NCI-H774 (cell line): ENCODE measurements at regions not wholly inside any gene's neighbourhood (a gene's known extent, or its start where the extent isn't known, plus 50 kb on each side); places are given as distances from the start of the nearest gene placed in this dataset.
"Not testable (repeated sequence)": the region's sequence is repeated elsewhere in the genome, so short reads cannot be mapped to it uniquely, and the experiment has no call there.

Experiments used
- DNase-seq: peaks from one replicate; lab custom pipeline; 2025; lab: John Stamatoyannopoulos, UW

DNA sequence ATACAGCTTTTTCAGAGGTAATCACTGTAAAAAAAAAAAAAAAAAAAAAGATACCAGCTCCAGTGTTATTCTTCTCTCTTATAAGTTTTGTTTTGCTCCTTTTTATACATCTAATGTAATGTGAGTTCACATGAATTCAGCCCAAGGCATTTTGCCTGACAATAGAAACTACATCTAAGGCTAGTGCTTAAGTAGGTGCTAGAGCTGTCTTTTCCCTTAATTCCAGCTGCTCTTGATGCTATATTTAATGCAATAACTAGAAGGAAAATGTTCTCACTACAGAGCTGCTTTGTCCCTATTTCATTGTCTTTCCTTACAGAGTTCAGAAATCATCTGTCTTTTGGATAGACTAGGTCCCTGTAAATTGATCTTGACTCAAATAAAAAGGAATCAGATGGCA lies 150.1 kb downstream of the NAA11 start:
- no peak for DNase-seq

DNA sequence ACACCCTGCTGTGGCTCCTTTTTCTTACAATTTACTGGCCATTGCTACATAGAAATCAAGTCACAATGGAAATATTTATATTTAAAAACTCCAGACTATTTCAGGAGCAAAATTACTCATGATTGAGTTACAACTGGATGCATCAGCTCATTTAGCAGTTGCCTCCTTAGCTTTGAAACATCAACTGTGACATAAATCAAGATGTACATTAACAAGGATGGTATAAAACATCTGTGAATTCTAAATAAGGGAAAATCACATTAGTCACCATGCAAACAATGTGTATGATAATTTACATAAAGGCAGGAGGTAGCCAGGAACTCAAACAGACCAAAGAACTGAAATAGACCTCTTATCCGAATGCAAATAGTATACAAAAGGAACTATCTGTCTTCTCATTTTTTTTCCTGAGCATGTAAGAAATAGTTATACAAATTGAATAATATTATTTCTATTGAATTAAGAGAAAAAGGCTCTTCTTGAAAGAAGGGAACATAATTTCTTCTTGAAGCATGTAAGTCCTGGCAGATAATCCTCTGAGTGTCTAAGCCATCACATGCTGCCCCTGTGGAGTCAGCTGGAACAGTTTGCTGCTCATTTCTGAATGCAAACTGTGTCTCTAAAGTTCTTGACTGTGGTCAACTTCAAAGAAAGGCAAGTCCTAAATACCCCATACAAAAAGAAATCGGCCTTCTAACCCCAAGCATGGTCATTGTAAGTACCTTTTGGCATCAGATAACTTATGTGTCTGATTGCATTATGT lies 151.2 kb downstream of the NAA11 start:
- DNase-seq = no peak

DNA sequence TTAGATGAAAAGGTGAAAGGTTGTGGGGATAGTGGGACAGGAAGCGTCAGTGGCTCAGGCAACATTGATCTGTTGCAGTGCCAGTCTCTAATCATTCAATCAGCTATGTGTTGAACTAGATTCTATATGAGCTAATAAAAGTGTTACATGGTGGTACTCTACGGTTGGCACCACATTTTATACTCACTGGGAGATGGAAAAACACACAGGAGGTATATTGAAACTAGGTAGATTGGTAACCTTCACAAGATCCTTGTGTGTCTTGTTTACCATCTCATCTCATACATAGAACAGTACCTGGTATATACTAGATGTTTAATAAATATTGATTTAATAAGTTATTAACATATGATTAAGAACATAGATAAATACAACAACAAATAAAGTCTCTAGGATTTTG lies 152.7 kb downstream of the NAA11 start:
- no peak for DNase-seq

DNA sequence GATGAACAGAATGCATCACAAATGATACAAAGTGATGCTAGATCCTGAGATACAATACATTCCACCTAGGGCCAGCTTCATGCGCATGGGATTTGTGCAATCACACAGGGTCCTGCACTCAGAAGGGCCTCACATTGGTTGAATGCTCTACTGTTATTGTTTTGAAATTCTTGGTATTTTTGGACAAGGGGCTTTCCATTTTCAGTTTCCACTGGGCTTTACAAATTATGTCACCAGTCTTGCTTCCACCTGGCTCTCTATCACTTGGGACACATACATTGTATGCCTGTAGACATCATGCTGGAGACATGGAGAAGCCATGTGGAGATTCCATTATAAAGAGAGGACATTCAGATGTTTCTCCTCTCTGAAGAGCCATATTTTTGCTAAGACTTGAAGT lies 155.8 kb downstream of the NAA11 start:
- no peak for DNase-seq

DNA sequence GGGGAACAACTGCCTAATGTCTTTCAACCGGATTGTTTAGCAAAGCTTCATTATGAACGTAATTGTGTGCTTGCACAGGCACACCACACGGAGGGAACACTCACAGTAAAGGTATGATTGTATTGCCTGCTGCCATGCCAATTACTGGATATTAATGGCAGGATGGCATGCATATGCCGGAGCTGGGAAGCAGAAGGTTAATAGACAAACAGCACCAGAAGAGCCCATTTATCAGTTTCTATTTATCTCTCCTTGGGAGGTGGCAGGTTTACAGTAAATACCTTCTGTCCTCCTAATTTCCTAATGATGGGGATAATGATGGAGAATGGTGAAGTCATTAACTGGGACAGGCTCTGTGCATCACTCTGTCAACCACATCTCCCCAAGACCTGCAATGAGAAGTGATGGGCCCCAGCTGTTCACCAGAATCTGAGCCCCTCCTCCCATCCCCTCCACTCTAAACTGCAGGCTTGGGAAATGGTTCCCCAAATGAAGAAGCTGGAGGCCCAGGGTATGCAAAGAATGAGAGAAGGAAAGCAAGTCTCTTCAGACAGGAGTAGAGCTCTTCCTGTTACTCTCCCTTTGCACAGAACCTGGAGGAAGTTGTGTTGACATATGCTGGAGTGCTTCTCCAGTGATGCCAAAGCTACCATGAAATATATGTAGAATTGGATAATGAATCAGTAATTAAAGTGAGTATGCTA lies 160.8 kb downstream of the NAA11 start:
- DNase-seq = peak; percentile 11

DNA sequence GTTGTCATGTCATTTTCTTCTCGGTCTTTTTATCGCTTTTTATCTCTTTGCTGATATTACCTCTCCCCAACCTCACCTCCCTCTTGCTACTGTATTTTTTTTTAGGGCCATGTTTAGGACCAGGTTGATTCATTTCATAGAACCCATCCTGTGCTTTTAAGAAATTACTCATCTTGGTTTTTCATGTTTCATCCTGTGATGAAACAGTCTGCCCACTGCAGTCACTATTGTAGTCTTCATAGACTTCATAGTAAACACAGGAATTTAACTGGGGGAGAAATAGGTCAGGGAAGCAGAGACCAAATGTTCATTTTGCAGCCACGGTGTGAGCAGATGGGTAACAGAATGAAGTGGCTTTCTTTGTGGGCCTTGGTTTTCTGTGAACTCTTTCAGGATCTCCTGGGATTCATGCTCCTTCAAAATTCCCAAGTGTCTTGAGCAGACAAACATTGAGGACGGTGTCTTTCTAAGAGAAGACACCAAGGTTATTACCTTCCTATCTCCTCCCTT lies 161.8 kb downstream of the NAA11 start:
- DNase-seq = no peak

DNA sequence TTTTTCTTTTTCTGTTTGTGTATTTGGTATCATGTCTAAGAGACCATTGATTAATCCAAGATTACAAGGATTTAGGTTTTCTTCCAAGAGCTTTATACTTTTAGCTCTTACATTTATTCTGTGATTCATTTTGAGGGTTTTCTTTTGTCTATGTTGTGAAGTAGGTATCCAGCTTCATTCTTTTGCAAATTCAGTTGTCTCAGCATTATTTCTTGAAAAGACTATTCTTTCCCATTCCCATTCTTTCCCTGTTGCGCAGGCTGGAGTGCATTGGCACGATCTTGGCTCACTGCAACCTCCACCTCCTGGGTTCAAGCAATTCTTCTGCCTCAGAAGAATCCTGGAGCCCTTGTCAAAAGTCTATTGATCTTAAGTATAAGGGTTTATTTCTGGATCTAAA lies 164.9 kb downstream of the NAA11 start:
- no peak for DNase-seq

DNA sequence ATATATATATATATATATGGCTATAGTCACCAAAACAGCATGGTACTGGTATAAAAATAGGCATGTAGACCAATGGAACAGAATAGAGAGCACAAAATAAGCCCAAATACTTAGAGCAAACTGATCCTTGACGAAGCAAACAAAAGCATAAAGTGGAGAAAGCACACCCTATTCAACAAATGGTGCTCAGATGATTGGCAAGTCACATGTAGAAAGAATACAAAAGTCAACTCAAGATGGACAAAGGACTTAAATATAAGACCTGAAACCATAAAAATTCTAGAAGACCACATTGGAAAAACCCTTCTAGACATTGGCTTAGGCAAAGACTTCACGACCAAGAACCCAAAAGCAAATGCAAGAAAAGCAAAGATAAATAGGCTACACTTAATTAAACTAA lies 167.2 kb downstream of the NAA11 start:
- not testable (repeated sequence) for DNase-seq

DNA sequence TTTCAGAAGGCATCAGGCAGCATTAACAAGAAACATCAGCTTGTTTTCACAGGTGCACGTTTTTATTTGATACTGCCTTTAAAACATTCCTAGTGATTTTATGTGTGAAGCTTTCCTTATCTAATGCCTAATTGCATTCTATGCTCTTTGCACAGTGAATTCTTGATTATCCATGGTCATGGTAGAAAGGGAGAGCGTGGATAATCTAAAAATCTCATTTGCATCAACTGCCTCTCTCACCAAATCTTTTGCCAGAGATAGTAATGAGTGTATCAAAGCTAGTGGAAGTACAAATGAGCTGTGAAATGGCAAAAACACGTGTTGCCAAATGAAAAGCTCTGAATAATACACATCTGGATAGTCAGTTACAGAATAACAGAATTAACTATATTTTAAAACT lies 170.5 kb downstream of the NAA11 start:
- DNase-seq = no peak

DNA sequence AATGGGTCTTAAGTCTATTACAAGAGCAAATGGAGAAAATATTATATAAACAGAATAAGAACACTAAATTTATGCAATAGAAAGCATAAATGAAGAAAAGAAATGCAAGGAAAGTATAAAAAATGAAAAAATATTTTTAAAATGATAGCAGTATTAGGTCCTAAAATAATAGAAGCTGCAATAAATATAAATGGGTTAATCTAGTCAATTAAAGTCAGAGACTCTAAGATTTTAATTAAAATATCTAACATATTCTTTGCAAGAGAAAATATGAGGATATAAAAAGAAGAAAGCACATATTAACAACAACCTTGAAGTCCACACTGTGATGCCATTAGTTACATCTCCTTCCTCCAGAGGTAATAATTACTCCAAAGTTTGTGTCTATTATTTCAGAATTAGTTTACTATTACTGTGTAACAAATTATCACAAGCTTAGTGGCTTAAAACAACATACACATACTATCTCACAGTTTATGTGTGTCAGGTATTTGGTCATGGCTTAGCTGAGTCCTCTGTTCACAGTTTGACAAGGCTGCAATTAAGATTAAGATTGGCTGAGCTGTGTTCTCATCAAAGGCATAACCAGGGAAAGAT lies 174.9 kb downstream of the NAA11 start:
- no peak for DNase-seq

DNA sequence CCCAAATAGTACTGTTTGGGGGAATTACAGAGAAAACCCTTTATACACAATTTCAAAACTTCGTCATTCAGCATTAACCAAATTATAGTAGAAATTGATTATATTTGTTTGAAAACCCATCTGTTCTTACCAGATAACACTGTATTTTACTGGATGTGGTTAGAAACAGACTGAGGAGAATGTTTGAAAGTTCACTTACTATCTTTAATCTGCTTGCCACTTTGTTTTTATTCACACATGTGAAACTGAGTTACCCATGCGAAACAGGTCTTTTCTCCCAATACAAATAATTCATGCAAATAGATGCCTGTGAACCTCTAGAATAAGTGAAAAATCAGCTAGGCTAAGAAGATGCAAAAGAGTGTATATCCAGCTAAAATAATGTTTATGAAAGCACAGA lies 177.5 kb downstream of the NAA11 start:
- DNase-seq = no peak

DNA sequence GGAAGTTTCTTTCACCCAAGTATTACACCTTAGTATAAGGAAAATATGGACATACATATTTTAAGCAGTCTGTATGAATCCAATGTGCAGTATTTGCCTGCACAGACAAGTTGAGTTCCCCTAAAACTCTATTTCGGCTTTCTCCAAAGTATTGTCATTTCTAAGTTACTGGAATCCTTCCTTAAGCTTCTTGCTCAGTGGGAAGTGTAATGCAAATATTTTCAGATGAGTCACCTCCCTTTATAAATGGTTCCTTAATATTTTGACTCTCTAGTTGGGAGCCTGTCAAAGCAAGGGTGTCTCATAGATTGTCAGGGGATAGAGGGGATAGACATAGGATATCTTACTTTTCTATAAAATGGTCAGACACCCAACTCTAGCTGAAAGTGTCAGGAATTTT lies 178.6 kb downstream of the NAA11 start:
- DNase-seq = no peak

DNA sequence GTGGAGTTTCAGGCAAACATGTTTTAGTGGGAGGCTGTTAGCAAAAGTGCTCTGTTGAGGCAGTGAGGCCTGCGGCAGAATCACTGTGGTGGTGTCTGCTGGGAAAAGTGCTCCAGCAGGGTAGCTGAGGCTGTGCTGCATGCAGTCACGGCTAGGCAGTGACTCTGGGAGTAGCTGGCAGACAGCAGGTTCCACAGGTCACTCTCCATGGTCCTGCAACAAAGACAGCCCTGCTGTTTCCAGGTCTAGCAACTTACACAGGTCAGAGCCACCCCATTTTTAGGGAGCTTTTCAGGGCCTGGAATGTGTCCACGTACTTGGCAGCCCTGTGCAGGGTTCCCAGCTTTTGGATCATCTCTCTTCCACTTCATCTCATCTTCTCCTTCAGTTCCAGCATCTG lies 184.3 kb downstream of the NAA11 start:
- DNase-seq = no peak

DNA sequence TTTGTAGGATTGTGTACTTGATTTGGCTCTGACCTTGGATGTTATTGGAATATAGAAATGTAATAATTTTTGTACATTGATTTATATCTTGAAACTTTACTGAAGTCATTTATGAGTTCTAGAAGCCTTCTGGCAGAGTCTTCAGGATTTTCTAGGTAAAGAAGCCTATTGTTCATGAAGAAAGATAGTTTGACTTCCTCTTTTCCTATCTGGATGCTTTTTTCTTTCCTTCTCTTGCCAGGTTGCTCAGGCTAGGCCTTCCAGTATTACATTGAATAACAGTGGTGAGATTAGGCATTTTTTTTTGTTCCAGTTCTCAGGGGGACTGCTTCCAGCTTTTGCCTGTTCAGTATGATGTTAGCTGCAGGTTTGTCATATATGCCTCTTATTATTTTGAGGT lies 191.1 kb downstream of the NAA11 start:
- DNase-seq = no peak

DNA sequence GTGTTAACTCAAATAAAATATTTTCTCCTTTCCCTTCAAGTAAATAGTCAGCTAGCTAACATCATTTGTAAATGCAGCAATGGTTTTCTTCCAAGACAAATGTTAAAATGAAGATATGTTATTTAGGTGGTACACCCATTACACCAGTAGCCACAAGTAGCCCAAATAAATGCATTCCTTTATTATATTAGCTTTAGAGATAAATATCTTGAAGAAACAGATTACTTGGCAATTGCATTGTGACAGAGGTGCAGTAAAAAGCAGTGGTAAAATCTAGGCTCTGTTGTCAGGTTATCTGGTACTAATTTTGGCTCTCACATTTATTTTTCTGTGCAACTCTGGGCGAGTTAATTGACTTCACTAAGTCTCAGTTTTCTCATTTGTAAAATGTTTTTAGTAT lies 193.0 kb downstream of the NAA11 start:
- no peak for DNase-seq

DNA sequence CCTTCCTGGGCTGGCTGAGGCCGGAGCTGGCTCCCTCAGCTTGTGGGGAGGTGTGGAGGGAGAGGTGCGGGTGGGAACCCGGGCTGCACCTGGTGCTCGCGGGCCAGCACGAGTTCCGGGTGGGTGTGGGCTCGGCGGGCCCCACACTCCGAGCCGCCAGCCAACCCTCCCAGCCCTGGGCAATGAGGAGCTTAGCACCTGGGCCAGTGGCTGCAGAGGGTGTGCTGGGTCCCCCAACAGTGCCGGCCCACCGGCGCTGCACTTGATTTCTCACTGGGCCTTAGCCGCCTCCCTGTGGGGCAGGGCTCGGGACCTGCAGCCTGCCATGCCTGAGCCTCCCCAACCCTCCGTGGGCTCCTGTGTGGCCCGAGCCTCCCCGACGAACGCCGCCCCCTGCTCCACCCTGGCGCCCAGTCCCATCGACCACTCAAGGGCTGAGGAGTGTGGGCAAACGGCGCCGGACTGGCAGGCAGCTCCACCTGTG lies 182.7 kb upstream of the PAQR3 start:
- DNase-seq = no peak

DNA sequence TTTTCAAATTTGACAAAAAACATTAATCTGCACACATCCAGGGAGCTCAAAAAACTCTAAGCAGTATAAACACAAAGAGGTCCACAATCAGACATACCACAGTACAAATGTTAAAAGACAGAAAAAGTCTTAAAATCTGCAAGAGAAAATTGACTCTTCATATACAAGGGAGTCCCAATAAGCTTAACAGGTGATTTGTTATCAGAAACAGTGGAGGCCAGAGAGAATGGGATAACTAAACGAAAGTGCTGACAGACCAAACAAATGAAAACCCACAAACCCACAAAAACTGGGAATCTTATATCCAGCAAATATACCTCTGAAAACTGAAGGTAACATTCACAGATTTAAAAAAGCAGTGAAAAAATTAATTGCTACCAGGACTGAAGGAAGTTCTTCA lies 182.0 kb upstream of the PAQR3 start:
- DNase-seq = no peak

DNA sequence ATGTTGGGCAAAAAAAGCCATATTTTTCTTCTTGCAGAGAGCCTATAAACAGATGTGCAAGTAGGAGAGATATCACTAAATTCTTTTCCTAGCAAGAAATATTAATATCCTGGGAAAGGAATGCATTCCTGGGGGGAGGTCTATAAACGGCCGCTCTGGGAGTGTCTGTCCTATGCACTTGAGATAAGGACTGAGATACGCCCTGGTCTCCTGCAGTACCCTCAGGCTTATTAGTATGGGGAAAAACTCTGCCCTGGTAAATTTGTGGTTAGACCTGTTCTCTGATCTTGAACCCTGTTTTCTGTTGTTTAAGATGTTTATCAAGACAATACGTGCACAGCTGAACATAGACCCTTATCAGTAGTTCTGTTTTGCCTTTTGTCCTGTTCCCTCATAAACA lies 177.8 kb upstream of the PAQR3 start:
- not testable (repeated sequence) for DNase-seq

DNA sequence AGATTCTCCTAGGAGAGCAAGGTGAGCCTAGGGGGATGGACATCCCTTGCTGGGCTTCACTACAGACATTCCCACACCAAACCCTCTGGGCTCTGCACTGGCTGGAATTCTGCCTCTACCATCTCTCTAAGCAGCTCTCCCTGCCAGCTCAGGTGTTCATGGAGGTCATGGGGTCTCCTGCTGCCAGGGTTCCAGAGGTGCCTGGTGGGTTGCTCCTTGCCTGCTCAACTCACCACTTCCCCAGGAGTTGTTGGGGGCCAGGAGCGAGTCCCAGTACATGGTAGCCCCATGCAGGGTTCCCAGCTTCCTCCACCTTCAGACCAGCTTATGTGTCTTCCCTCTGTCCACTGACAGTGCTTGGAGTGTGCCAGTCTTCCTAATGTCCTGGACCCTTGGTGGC lies 167.8 kb upstream of the PAQR3 start:
- DNase-seq = no peak

DNA sequence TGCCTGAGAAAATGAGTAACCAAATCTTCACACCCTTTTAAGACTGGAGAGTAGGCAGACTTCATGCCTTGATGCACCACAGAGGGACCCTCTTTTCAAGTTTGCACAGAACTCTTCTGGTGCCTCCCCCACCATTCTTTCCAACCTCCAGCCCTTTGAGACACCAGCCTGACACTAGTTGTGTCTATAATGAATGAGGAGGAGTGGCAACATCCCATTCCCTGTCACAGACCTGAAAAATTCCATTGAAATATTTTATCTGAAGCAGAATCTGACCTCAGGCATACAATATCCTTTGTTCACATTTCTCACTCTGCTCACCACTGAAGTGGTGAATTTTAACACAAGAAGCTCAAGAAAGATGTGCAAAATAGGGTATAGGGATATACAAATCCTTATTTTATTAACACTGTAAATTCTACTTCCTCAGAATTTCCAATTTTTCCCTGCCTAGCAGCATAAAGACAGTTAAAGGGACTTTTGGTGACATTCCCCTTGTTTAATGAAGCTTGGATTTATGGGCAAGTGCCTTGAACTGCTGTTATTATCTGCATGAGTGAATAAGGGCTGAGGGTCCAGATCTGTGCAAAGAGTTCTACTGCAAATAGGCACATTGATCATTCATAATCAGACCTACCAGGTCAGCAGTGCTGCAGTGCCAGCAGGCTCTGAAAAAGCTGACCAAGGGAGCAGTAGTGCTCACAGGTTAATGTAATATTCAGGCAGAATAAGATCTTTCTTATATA lies 149.9 kb upstream of the PAQR3 start:
- DNase-seq = no peak

DNA sequence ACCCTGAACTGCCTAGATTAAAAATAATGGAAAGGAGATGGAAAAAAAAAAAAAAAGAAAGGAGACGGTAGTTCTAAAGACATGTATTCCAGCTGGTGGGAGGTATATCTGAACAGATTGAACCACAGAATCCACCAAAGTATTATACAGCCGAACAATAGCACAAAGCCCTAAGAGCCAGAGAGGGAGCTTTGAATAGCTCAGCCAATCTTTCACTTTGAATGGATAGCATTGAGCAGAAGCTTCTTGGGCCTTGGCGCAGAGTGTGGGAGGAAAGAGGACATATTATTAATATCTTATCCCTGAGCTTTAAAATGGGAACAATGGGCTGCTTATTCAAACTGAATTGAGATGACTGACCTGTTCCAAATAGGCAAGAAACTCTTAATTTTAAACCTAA lies 147.8 kb upstream of the PAQR3 start:
- no peak for DNase-seq

DNA sequence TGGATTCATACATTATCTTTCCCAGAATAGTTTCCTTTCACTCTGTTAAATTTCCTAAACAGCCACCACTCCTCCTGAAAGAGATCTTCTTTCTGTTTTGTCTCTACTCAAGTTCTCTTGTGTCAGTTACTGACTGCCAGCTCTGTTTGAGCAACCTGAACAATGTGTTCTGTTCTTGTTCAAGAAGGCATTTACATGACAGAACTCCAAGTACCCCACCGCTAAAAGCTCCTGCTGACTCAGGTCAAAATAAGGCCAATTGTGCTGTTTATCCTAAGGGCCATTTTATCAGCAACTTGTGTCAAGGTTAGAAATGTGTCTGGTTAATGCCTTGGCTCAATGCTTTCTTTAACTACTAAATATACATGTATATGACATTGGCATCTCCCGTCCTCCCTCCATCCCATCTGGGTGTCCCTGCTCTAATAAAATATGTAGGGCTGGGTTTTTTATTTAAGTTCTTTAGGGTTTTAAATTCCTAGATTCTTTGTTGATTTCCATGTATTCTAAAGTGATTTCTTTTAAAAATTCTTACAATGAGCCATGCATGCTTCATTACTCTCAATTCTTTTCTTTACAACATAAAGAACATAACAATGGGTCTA lies 144.3 kb upstream of the PAQR3 start:
- DNase-seq = no peak
